ENCODE measurements at regions not wholly inside any gene's neighbourhood (a gene's known extent, or its start where the extent isn't known, plus 50 kb on each side); places are given as distances from the start of the nearest gene placed in this dataset.

DNA sequence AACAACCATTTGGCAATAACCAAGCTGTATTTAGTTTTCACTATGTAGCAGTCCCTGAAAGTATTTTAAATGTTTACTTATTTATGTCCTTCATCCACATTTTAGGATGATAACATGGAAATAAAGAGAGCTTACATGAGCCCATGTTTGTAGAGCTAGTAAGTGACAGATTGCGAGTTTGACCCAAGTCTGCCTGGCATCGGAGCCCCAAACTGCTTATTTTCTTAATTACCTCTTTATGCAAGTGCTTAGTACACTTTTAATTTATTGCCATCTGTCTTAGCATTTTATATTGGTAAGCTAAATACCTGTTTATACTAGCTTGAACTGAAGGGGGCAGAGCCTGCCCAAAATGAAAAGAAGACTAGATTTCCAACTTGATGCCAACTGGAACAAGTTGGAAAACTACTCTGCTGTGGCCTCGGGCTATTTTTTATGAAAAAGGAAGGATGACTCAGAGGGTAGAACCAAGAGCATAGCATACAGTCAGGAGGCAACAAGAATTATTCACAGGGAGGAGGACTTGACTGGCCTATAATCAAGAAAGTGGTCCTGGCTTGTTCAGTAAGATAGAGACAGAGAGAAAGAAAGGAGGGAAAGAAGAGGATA lies 150.2 kb downstream of the NDFIP2 start:
- CTCF ChIA-PET, result interaction anchor here (0.7 to 2.2 kb wide), 6 partner anchors 13 to 207 kb away, joined by 3 to 5 read pairs (median 4); no protein-coding TSS in a partner anchor
- POLR2A ChIA-PET, result interaction anchor here (0.9 to 1.0 kb wide), 2 partner anchors 48 to 150 kb away, joined by 4 read pairs; partner anchors contain the start of gene NDFIP2
- DNase-seq (ENCODE audit: extremely low spot score), result no peak
- TF ChIP-seq NFRKB (IDR thresholded peaks at IDR 0.05), result no peak
- no peak for TF ChIP-seq FOXM1 (IDR thresholded peaks at IDR 0.05; ENCODE audit: borderline replicate concordance)
- TF ChIP-seq LEF1 (IDR thresholded peaks at IDR 0.05; ENCODE audit: borderline replicate concordance), result no peak
- TF ChIP-seq, protein P1, sequence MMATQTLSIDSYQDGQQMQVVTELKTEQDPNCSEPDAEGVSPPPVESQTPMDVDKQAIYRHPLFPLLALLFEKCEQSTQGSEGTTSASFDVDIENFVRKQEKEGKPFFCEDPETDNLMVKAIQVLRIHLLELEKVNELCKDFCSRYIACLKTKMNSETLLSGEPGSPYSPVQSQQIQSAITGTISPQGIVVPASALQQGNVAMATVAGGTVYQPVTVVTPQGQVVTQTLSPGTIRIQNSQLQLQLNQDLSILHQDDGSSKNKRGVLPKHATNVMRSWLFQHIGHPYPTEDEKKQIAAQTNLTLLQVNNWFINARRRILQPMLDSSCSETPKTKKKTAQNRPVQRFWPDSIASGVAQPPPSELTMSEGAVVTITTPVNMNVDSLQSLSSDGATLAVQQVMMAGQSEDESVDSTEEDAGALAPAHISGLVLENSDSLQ (IDR thresholded peaks at IDR 0.05), result no peak
- no peak for TF ChIP-seq HDGF (IDR thresholded peaks at IDR 0.05; ENCODE audit: borderline replicate concordance)
- TF ChIP-seq CTBP1 (IDR thresholded peaks at IDR 0.05; ENCODE audit: borderline replicate concordance), result no peak
- TF ChIP-seq FOXK2 (IDR thresholded peaks at IDR 0.05), result no peak
- no peak for TF ChIP-seq SUZ12 (IDR thresholded peaks at IDR 0.05)
- TF ChIP-seq ARNT (IDR thresholded peaks at IDR 0.05), result no peak
- no peak for TF ChIP-seq SP1 (IDR thresholded peaks at IDR 0.05)

DNA sequence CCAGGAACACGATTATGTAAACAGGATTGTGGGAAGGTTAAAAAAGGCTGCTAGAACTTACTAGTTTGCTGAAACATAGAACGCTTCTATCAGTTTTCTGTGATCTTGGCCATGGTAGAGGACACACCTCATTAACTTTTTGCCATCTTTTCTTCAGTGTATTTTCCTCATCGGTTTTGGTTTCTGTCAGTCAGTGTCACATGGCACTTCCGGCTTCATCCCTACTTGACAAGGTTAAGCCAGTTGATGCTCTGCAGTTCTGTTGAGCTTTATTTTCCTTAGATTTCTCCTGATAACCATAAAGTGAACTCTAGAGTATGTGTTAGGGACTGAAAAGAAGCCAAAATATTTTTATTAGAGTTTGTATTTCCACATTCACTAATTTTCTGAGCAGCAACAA lies 147.5 kb downstream of the NDFIP2 start:
- TF ChIP-seq, protein P1 (IDR thresholded peaks at IDR 0.05), result peak; percentile 24; the same call in 1 of the 2 replicates
- TF ChIP-seq HDGF (IDR thresholded peaks at IDR 0.05; ENCODE audit: borderline replicate concordance), result no peak
- ChIA-PET CTCF (interaction anchor here (0.7 kb wide), 1 partner anchor 79 kb away, joined by 3 read pairs; no protein-coding TSS in a partner anchor), POLR2A (no interaction called here)
- no peak for DNase-seq (ENCODE audit: extremely low spot score)

DNA sequence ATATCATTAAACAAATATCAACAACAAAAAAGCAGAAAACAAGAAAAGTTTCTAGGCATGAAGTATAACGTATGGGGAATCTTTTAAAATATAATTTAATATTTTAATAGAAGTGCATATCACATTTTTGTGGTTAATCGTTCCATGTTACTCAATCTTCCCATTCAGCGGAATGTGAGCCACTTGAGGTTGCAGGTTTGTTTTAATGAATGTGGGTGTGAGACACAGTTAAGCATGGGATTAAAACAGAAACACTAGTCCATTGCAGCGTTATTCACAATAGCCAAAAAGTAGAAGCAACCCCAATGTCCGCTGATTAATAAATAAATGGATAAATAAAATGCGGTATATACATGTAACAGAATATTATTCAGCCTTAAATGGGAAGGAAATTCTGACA lies 146.0 kb downstream of the NDFIP2 start:
- ChIA-PET CTCF (no interaction called here), POLR2A (interaction anchor here (0.6 kb wide), 1 partner anchor 9 kb away, joined by 3 read pairs; no protein-coding TSS in a partner anchor)
- DNase-seq (ENCODE audit: extremely low spot score), result no peak
- TF ChIP-seq FOXA1 (IDR thresholded peaks at IDR 0.05) (no peak), SUZ12 (IDR thresholded peaks at IDR 0.05) (no peak), LEF1 (IDR thresholded peaks at IDR 0.05; ENCODE audit: borderline replicate concordance) (no peak), FOXM1 (IDR thresholded peaks at IDR 0.05; ENCODE audit: borderline replicate concordance) (no peak), HDGF (IDR thresholded peaks at IDR 0.05; ENCODE audit: borderline replicate concordance) (no peak), CTBP1 (IDR thresholded peaks at IDR 0.05; ENCODE audit: borderline replicate concordance) (no peak), ELF4 (IDR thresholded peaks at IDR 0.05) (no peak), BHLHE40 (IDR thresholded peaks at IDR 0.05; ENCODE audit: borderline replicate concordance) (no peak), NFRKB (IDR thresholded peaks at IDR 0.05) (no peak), ARNT (IDR thresholded peaks at IDR 0.05) (no peak), ZNF384 (IDR thresholded peaks at IDR 0.05) (no peak), L3MBTL2 (conservative IDR thresholded peaks at IDR 0.05) (no peak), FOXK2 (IDR thresholded peaks at IDR 0.05) (no peak), SP1 (IDR thresholded peaks at IDR 0.05) (no peak)
- TF ChIP-seq, protein P1 (IDR thresholded peaks at IDR 0.05), result no peak

DNA sequence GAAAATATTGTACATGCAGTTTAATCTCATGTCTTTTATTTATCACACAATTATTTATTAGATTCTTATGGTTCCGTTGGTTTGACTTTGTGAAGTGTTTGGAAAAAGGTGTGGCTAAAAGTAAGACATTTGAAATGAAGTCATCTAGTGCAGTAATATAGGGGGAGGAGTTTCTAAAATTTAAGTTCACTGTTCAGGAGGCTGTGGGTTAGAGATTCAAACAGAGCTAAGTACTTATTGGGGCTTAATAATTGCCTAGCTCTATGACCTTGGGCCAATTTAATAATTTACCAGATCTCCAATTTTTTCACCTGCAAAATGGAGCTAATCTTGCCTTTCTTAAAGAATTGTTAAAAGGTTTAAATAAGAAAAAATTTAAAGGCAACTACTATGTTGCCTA lies 144.6 kb downstream of the NDFIP2 start:
- TF ChIP-seq NFRKB (IDR thresholded peaks at IDR 0.05), result no peak
- TF ChIP-seq BHLHE40 (IDR thresholded peaks at IDR 0.05; ENCODE audit: borderline replicate concordance), result no peak
- no peak for TF ChIP-seq FOXK2 (IDR thresholded peaks at IDR 0.05)
- TF ChIP-seq FOXM1 (IDR thresholded peaks at IDR 0.05; ENCODE audit: borderline replicate concordance), result no peak
- no peak for TF ChIP-seq CTBP1 (IDR thresholded peaks at IDR 0.05; ENCODE audit: borderline replicate concordance)
- no peak for TF ChIP-seq SP1 (IDR thresholded peaks at IDR 0.05)
- TF ChIP-seq, protein P1 (IDR thresholded peaks at IDR 0.05), result no peak
- TF ChIP-seq TARDBP (IDR thresholded peaks at IDR 0.05), result no peak
- no peak for TF ChIP-seq HDGF (IDR thresholded peaks at IDR 0.05; ENCODE audit: borderline replicate concordance)
- TF ChIP-seq ELF4 (IDR thresholded peaks at IDR 0.05), result no peak
- TF ChIP-seq ZNF384 (IDR thresholded peaks at IDR 0.05), result no peak
- no peak for TF ChIP-seq SUZ12 (IDR thresholded peaks at IDR 0.05)
- TF ChIP-seq ARNT (IDR thresholded peaks at IDR 0.05), result no peak
- TF ChIP-seq FOXA1 (IDR thresholded peaks at IDR 0.05), result no peak
- no peak for TF ChIP-seq LEF1 (IDR thresholded peaks at IDR 0.05; ENCODE audit: borderline replicate concordance)
- TF ChIP-seq L3MBTL2 (conservative IDR thresholded peaks at IDR 0.05), result no peak
- ChIA-PET CTCF (interaction anchor here (1.2 kb wide), 1 partner anchor 54 kb away, joined by 3 read pairs; no protein-coding TSS in a partner anchor), POLR2A (no interaction called here)
- no peak for DNase-seq (ENCODE audit: extremely low spot score)

DNA sequence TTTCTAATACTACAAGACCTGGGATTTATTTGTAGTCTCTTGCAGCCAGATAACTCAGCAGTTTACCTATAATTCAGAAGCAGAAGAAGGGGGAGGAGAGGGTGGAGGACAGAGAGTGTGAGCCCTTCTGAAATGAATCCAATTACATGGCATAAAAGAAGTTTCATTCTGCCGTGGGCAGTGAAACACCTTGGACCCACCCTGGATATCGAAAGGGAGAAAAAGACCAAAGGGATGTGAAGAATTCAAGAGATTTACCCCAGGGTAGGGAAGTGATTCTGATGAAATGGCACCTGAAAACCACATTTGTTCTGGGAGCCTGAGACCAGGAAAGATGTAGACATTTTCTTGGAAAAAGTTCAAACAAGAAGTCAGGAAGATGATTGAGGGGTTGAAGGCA lies 140.9 kb downstream of the NDFIP2 start:
- ChIA-PET CTCF (no interaction called here), POLR2A (no interaction called here)
- TF ChIP-seq HDGF (IDR thresholded peaks at IDR 0.05; ENCODE audit: borderline replicate concordance), result no peak
- no peak for TF ChIP-seq TARDBP (IDR thresholded peaks at IDR 0.05)
- no peak for TF ChIP-seq ZNF384 (IDR thresholded peaks at IDR 0.05)
- TF ChIP-seq, protein P1 (IDR thresholded peaks at IDR 0.05), result no peak
- no peak for TF ChIP-seq FOXK2 (IDR thresholded peaks at IDR 0.05)
- no peak for TF ChIP-seq NFRKB (IDR thresholded peaks at IDR 0.05)
- no peak for TF ChIP-seq L3MBTL2 (conservative IDR thresholded peaks at IDR 0.05)
- no peak for TF ChIP-seq SP1 (IDR thresholded peaks at IDR 0.05)
- no peak for TF ChIP-seq SUZ12 (IDR thresholded peaks at IDR 0.05)
- TF ChIP-seq FOXA1 (IDR thresholded peaks at IDR 0.05), result no peak
- TF ChIP-seq ARNT (IDR thresholded peaks at IDR 0.05), result no peak
- DNase-seq (ENCODE audit: extremely low spot score), result no peak
